Fibroblast of lung (primary cell): ENCODE measurements at regions not wholly inside any gene's neighbourhood (a gene's known extent, or its start where the extent isn't known, plus 50 kb on each side); places are given as distances from the start of the nearest gene placed in this dataset.

Experiments used
- CTCF ChIP-seq, 2 donors: IDR thresholded peaks in 1 of 2; conservative IDR thresholded peaks in 1 of 2; 1 replicate in 1 of 2; 2 replicates in 1 of 2; pipeline ENCODE4 v1.5.1; 2011 to 2012; ENCODE audit warnings: low read length in 2 of 2, control low read depth in 1 of 2, inconsistent platforms in 1 of 2, low read depth in 1 of 2, mild to moderate bottlenecking in 1 of 2
- EZH2 ChIP-seq: IDR thresholded peaks from 2 replicates; pipeline ENCODE4 v1.5.1; 2012; ENCODE audit warnings: low read length, control low read depth, mild to moderate bottlenecking; ENCODE audit errors: missing control alignments

- TF ChIP-seq CTCF (conservative IDR thresholded peaks at IDR 0.05 in 1 of 2, IDR thresholded peaks at IDR 0.05 in 1 of 2; ENCODE audit: low read depth in 1 of 2, low read length in 2 of 2) (no peak), EZH2 (no peak)
Measured at GRCh38 chr14:21791749-21792148, 118.1 kb upstream of the OR4E1 start.
